ENCODE measurements at regions not wholly inside any gene's neighbourhood (a gene's known extent, or its start where the extent isn't known, plus 50 kb on each side); places are given as distances from the start of the nearest gene placed in this dataset.
"Not testable (repeated sequence)": the region's sequence is repeated elsewhere in the genome, so short reads cannot be mapped to it uniquely, and the experiment has no call there.

DNA sequence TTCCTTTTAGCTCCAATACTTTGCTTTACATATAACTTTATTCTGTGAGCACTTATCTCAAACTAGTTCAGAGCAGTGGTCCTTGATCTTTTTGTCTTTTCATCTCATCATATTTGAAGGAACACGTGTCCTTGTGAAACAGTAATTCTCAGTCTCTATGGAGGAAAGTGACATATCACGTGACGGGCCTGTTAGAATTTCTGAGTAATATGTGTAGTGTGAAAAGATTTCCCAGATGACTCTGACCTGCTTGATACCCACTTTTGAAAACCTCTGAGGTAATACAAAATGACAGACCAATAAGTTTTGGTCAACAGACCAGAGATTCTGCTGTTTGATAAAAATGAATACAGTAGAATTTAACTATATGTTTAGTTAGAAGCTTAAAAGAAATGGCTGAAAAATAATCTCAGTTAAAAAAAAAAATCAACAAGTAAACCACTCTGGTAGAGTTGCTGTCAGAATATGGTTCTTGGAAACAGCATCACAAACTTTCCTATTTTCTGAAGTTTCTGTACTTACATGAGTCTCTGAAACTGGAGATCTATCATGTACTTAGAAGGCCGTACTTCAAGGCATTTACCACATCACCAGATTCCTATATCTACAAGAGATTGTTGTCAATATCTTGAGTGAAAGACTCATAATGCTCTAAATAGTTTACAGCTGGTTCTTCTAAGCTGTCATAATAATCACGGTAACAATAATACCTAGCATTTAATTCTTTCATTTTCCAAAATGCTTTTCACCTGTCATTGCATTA lies 590.2 kb upstream of the TBL1XR1 start:
- TF ChIP-seq, protein P1, sequence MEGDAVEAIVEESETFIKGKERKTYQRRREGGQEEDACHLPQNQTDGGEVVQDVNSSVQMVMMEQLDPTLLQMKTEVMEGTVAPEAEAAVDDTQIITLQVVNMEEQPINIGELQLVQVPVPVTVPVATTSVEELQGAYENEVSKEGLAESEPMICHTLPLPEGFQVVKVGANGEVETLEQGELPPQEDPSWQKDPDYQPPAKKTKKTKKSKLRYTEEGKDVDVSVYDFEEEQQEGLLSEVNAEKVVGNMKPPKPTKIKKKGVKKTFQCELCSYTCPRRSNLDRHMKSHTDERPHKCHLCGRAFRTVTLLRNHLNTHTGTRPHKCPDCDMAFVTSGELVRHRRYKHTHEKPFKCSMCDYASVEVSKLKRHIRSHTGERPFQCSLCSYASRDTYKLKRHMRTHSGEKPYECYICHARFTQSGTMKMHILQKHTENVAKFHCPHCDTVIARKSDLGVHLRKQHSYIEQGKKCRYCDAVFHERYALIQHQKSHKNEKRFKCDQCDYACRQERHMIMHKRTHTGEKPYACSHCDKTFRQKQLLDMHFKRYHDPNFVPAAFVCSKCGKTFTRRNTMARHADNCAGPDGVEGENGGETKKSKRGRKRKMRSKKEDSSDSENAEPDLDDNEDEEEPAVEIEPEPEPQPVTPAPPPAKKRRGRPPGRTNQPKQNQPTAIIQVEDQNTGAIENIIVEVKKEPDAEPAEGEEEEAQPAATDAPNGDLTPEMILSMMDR (IDR thresholded peaks at IDR 0.05; ENCODE audit: low read depth, low read length), result no peak
- DNase-seq (ENCODE audit: low read depth, low spot score), result no peak
- no peak overlapping the region for H3K4me3 ChIP-seq (ENCODE audit: low read depth, low read length)
- in situ Hi-C loops (cut with HindIII; ENCODE audit: low sequenced_read_pairs), result no loop called here

DNA sequence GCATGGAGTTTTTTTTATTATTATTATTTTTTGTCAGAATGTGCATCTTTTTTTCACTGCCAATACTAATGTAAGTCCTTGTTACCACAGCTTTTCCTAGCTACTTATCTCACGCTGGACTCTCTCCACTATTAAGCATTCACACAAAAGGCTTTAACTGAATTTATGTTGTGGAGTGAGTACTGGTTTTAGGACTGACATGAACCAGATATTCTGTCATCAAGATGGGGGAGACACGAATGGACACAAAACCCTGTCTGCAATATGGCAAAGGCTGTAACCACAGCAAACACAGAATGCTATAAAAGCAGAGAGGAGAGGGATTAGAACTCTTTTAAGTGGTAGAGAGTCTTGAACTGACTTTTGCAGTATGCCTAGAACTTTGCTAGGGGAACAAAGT lies 592.2 kb upstream of the TBL1XR1 start:
- in situ Hi-C loops (cut with HindIII; ENCODE audit: low sequenced_read_pairs), result no loop called here
- no peak for DNase-seq (ENCODE audit: low read depth, low spot score)

DNA sequence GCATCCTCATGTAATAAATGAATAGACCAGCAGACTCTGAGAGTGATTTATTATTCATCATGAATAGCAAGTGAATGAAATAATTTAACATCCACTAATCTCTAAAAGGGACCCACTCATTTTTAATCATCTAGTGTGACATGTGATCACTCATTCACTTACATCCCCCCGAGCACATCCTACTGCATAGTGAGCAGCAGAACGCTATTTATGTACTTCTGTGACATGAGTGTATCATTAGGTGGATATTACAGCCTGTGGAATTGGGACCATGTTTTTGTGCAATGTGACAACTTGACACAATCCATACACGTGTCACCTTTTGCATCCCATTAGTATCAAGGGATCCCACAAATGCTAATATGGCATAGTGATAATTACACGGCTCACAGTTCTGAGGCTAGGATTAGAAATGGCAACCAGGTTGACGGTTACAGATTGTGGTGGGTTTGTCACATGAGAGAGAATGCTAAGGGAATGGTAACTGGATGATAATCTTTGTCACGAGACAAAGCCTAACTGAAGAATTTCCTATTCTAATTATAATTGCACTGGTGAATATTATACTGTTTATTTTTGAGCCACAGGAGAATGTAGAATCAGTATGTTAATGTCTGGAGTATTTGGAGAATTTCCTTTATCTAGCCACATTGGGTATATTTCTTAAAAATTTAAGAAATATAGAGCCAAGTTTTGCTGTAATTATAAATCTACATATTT lies 595.2 kb upstream of the TBL1XR1 start:
- in situ Hi-C loops (cut with HindIII; ENCODE audit: low sequenced_read_pairs), result no loop called here
- DNase-seq (ENCODE audit: low read depth, low spot score), result no peak
- H3K4me3 ChIP-seq (ENCODE audit: low read depth, low read length), result no peak overlapping the region
- TF ChIP-seq, protein P1 (IDR thresholded peaks at IDR 0.05; ENCODE audit: low read depth, low read length), result no peak

More for the DNA sequence above, 592.2 kb upstream of the TBL1XR1 start:
- H3K4me3 ChIP-seq (ENCODE audit: low read depth, low read length), result no peak overlapping the region
- TF ChIP-seq, protein P1 (IDR thresholded peaks at IDR 0.05; ENCODE audit: low read depth, low read length), result no peak

GRCh38 chr3:177793451-177793850 lies 596.2 kb upstream of the TBL1XR1 start:
- in situ Hi-C loops (cut with HindIII; ENCODE audit: low sequenced_read_pairs), result no loop called here
- TF ChIP-seq, protein P1 (IDR thresholded peaks at IDR 0.05; ENCODE audit: low read depth, low read length), result no peak
- DNase-seq (ENCODE audit: low read depth, low spot score), result no peak
- H3K4me3 ChIP-seq (ENCODE audit: low read depth, low read length), result no peak overlapping the region

DNA sequence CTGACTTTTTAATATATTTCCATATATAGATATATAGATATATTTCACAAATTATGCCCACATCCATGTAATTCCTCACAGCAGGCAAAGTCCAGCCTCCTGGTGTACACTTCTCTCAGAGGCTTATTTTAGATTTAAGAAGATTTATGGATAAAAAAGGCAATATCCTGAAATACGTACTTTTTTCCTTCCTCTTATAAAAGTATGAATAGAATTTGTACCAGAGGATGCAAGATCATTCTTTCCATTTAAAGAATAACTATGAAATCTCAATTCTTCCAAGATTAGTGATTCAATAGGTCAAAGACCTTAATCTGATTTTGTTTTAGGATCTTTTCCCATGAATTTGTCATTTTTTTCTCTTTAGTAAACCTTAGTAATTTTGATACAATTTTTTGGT lies 597.9 kb upstream of the TBL1XR1 start:
- no peak for DNase-seq (ENCODE audit: low read depth, low spot score)
- no peak overlapping the region for H3K4me3 ChIP-seq (ENCODE audit: low read depth, low read length)
- TF ChIP-seq, protein P1 (IDR thresholded peaks at IDR 0.05; ENCODE audit: low read depth, low read length), result no peak
- in situ Hi-C loops (cut with HindIII; ENCODE audit: low sequenced_read_pairs), result no loop called here

- no peak for DNase-seq (ENCODE audit: low read depth, low spot score)
- TF ChIP-seq, protein P1 (IDR thresholded peaks at IDR 0.05; ENCODE audit: low read depth, low read length), result no peak
- no peak overlapping the region for H3K4me3 ChIP-seq (ENCODE audit: low read depth, low read length)
- in situ Hi-C loops (cut with HindIII; ENCODE audit: low sequenced_read_pairs), result no loop called here
Observed at GRCh38 chr3:177795859-177796258, 598.6 kb upstream of the TBL1XR1 start.

GRCh38 chr3:177800147-177800546 lies 602.9 kb upstream of the TBL1XR1 start:
- in situ Hi-C loops (cut with HindIII; ENCODE audit: low sequenced_read_pairs), result not testable (repeated sequence)

More at GRCh38 chr3:177800147-177800546, 602.9 kb upstream of the TBL1XR1 start:
- DNase-seq (ENCODE audit: low read depth, low spot score); H3K4me3 ChIP-seq (ENCODE audit: low read depth, low read length): not testable (repeated sequence)

Data from astrocyte of the spinal cord (primary cell).